GM19372 (cell line): ENCODE measurements at regions not wholly inside any gene's neighbourhood (a gene's known extent, or its start where the extent isn't known, plus 50 kb on each side); places are given as distances from the start of the nearest gene placed in this dataset.

Source experiments
- ATAC-seq: cut with Tn5 transposase; IDR thresholded peaks from one replicate; pipeline ENCODE4 v1.9.1; 2021; ENCODE audit warnings: mild to moderate bottlenecking, low read depth, moderate library complexity; ENCODE audit not compliant: unreplicated experiment

DNA sequence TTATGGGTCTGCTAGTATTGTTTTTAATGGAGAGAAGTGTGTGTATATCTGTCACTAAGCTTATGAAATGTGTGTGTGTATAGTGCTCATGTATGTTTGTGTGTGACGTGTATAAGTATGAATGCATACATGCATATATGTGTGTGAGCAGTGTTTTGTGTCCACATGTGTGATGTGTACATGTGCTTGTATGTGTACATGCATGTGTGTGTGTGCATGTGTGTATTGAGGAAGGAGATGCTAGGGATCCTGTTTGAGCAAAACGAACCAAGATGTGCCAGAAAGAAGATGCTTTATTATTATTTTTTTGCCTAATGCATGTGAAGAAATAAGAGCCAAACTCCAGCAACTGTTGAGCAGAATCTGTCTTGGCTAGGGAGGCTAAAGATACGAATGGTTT lies 301.3 kb upstream of the SKOR2 start:
- no peak for ATAC-seq

DNA sequence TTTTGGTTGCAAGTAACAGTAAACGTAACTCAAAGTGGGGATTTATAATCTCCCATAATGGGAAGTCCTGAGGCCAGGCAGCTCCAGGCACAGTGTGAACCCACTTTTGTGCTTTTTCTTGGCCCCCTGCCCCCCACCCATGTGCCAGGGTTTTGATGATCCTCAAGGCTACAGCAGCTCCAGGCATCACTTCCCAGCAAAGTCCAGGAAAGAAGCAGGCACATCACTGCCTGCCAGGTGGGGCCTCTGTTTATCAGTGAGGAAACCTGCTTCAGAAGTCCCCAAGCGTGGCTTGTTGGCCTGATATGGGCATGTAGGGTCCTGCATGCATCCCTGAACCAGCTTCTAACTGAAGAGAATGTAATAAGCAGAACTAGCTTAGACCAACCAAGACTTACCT lies 299.2 kb upstream of the SKOR2 start:
- no peak for ATAC-seq

DNA sequence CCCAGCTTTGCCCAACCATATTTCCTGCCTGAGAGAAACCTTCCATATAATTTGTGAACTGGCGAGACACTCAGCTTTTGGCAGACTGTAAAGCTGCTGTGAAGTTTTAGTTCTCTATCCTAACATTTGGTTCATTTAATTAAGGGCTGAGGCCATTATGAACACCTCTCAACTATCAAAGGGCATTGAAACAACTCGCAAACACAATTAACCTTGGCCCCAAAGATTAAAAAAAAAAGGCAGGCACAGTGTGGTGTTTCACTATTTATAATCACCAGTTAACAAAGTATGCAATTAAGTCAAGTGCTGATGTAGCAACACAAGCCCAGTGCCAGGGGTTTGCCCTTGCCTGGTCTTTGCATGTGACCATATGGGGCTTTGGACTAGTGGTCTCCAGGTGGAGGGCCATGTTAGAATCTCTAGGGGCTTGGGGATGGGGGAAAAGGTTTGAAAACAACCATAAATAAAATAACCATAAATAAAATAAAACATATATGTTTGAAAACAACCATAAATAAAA lies 297.6 kb upstream of the SKOR2 start:
- ATAC-seq = no peak

DNA sequence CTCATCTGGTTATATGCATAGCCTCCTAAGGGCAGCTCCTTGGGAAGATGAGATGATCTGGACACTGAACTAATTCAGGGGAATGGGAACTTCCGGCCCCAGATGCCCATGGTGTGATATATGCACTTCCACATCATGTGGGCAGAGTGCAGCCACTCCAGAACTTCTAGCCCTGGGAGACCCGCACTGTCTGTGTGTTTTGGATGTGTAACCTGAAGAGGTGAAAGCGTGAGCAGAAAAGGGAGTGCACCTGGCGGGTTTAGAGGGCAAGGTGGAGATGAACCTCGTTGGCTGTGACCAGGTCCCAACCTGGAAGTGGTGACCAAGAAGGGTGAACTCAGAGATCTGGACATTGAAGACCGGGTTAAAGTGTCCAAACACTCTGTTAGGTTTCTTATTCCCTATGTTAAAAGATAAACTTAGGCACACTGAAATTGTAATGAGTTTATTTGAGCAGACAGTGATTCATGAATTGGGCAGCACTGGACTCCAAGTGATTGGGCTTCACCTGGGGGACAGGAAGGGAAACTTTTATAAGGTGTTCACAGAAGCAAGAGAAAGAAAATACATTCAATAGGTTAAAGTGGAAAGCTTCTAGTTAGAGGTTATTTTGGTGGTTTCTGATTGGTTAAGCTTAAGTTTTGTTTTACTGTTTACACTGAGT lies 296.2 kb upstream of the SKOR2 start:
- no peak for ATAC-seq

DNA sequence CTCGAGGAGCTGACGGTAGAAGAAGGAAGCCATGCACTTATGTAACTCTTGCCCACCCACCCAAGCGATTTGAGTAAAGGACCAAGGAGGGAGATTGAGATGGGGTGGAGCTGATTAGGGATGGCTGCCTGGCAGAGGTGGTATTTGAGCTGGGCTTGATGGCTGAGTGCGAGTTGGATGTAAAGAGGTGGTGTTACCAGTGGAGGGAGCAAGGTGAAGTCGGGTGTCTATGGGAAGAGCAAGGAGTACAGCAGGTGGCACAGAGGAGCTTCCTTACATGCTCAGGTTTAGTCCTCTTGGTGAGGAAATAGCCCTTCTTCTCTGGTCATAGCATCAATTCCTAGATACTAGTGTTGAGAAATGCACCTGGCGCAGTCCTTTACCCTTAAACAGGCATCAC lies 294.2 kb upstream of the SKOR2 start:
- ATAC-seq = no peak

DNA sequence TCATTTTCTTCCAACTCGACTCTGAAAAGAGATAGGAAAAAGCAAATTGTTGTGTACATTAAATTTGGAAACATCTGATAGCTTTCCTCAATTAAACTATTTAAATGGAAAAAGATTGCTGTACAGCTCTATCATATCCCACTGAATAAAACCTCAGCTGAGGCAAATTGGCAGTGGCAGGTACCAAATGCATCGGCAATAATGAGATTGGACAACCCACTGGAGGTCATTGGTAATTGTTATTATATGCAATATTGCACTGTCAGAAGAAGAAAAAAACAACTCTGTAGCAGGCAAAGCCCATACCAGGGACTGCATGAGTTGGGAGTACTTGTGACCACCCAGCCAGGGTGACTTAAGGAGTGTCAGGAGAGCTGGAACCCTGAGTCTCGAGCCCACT lies 291.6 kb upstream of the SKOR2 start:
- ATAC-seq = no peak

DNA sequence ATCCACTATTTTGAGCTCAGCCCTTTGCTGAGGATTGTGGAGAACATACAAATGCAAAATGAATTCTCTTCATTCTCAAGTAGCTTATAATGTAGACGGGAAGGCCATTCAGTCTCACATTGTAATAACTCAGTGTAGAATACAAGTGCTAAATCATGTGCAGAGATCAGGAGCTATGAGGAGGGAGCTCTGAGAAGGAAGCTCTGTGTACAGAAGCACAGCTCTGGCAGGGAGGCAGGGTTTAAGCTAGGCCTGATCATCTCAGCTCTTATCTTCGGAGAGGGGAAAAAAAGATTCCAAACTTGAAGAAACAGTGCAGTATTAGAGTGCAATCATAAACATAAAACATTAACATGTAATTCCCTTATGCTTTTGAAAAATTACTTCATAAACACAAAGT lies 291.1 kb upstream of the SKOR2 start:
- ATAC-seq = no peak

DNA sequence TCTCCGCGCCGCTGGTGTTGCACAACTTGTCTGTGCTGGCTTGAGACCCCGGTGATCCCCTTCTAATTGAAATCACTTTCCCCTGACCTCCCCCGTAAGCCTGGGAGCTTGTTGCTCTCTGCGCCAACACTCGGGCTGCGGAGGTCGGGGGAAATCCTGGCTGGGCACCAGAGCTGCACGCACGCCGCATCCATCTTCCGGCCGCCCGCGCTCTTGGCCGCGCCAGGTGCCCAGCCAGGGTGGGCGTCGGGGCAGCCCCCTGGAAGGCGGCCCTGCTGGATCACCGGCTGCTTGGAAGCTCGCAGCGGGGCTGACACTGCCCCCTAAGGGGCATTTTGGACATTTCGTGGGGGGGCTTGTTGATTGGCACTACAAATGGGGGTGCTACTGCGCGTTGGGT lies 280.3 kb upstream of the SKOR2 start:
- ATAC-seq = no peak

DNA sequence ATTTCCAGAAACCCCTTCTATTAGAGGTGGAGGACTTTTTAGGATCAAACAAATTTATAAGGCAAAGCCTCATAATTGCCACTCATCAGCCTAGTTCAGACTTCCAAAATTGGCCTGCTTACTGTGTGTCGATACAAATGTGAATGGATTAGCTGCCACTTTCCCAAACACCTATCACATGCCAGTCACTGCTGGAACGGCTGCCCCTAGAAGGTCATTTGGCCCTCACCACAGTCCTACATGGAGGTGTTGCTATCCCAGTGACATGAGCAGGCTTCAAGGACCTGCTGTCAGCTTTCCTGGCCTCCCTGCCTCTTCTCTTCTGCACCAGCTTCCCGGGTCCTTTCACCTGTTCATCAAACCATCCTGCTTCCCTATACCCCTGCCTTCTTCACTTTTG lies 279.2 kb upstream of the SKOR2 start:
- no peak for ATAC-seq

DNA sequence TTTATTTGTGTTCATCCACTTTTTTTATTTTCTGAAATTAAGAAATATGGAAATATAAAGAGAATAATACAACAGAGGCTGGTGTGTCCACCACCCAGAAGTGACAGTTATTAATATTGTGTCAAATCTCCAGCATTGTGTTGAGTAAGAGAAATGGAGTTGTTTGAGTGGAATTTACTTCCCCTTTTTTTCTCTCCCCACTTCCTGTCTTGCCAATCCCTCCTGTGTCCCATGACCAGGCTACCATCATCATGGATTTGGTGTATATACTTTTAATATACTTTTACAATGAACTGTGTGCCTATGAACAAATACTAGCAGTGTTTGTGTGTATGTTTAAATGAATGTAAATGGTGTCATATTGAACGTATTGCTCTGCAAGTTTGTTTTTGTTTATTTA lies 276.9 kb upstream of the SKOR2 start:
- no peak for ATAC-seq

DNA sequence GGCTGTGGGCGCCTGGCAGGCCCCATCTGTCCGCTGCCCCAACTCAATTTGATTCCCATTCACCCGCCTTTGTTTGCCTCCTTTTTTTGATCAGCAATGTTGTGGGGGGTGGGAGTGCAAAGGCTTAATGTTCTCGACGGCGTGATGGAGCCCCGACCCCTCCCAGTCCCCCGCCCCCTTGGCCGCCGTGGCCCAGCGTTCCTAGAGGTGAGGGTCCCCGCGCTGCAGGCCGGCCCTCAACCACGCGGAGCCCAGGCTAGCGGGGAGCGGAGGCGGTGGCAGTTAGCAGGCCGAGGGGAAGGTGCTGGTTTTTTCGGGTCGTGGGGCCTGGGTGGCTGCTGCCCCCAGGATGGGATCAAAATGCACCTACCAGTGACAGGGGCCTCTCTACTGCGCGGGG lies 274.7 kb upstream of the SKOR2 start:
- ATAC-seq = no peak

DNA sequence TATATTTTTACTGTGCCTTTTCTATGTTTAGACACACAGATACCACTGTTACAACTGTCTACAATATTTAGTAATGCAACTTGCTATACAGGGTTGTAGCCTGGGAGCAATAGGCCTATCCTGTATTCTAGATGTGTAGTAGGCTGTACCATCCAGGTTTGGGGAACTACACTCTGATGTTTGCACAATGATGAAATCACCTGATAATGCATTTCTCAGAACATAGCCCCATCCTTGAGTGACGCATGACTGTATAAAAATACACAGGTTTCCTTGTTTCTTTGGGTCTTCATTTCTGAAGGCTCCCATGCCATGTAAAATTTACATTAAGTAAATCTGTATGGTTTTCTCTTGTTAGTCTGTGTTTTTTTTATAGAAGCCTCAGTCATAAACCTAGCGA lies 270.9 kb upstream of the SKOR2 start:
- ATAC-seq = no peak

DNA sequence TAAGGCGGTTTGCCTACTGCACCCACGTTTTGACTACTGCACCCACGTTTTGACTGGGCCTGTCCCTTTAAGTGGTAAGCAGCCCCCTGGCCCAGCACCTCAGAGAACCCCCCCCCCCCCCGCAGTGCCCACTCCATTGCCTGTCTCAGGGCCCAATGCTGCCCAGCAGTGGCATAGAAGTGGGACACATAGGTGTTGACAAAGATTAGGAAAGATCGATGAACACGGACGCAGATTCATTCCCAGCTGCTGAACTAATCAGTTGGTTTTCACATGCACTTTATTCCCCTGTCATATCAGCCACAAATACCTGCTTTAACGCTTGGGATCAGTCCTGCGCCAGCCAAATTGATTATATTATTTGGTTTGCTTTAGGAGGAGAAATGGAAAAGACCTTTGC lies 268.8 kb upstream of the SKOR2 start:
- no peak for ATAC-seq

DNA sequence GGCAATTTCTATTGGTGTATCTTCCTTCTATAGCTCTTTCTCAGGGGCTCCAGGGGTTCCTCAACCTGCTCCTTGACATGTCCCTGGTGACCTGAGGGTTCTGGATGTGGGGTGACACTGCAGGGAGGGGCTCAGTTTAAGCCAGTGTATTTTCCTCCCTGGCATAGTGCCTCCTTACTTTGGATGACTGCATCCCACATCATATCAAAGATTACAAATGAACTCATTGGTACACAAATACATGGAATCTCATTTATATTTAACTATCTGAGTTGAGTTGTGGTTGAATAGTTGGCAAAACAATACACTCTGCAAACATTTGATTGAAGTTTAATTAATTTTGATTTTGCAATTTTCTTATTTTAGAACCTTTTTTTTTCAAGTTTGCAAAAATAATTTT lies 268.2 kb upstream of the SKOR2 start:
- no peak for ATAC-seq

DNA sequence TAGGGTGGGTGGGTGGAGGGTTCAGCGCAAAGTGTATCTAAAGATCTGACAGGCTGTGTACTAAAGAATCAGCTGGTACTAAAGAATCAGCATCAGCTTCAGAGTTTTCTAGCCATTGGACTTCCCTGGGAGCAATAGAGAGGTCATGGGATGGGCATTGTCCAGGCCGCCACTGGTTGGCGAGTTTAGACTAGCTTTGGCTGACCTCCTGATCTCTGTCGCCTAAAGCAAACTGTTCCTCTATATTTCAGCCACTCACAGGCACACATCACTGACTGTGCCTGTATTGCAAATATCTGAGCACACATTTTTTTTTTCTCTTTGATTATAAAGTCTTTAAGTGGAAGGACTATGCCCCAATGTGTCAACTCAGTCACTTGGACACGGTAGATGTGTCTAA lies 267.8 kb upstream of the SKOR2 start:
- no peak for ATAC-seq

DNA sequence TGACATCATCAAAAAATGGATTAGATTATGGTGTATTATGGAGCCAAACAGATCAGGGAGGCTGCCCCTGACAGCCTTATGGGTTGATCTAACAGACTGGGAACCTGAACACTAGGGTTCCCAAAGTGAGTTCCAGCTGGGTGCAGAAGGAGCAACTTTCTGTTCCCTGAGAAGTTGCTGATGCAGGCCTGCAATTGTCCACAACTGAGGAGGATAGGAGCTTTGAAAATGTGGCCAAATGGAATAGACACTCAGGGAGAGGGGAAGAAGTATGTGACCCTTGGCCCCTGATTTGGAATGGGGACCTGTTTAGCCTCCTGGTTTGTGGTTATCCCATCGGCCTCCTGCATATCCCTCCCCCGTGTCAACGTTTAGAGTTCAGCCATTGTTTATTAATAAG lies 262.2 kb upstream of the SKOR2 start:
- ATAC-seq = no peak

DNA sequence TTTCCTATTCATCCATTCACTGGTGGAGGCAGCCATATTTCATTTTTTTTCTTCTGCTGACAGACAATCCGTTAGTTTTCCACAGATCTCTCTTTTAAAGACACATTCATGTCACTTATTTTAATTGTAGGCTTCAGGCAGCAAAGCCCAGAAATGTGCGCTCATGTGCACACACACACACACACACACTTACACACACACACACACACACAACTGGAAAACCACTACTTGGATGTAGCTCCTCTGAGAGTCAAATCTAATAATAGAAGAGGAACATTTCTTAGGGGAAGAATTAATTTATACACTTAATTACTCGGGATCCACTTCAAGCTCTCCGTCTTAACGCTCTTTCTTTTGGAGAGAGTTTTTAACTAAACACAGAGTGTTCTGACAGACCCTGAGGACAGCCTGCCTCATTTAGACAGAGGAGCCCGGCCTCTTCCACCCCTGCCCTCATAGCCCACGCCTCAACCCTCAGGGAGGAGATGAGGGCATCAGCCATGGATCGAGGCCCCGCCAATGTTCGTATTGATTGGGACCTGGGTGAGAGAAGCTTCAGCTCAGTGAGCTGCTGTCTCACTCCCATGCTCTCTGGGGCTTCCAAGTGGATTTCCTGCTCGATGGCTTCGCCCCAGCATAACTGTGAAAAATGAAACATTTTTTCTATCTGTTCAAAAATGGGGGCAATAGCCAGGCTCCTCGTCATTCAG lies 261.4 kb upstream of the SKOR2 start:
- ATAC-seq = no peak

DNA sequence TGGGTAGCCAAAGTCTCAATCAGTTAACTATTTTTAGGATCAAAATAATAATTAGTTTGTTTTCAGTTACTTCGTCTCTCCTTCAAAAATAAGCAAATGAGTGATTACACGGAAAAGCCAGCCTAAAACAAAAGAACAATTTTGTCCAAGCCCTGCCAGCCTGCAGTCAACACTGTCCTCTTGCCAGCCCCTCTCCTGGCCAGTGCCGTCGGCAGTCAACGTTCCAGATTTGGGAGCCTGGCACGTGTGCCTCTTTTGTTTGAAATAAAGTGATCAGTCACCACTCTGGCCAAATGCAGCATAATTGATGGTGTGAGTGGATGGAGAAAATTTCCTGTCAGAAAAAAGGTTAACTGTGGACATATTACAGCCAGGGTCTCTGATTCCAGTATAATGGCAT lies 260.6 kb upstream of the SKOR2 start:
- ATAC-seq = no peak

DNA sequence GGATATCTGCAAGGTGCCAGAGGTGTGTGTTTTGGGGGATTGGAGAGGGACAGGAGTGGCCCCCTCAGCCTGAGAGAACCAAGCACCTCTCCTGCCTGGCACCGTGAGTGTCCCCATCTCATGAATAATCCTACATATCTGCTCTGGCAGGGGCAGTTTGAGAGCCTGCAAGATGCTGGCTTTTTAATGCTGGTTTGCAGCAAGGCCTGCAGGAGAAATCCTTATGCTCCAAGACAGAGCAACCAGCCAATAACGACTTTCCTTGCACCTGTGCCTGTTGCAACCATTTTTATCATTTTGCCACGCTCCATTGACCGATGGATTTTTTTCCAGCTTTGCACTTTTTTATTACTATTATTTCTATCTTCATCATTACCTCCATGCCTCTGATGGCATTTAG lies 259.4 kb upstream of the SKOR2 start:
- ATAC-seq = no peak

DNA sequence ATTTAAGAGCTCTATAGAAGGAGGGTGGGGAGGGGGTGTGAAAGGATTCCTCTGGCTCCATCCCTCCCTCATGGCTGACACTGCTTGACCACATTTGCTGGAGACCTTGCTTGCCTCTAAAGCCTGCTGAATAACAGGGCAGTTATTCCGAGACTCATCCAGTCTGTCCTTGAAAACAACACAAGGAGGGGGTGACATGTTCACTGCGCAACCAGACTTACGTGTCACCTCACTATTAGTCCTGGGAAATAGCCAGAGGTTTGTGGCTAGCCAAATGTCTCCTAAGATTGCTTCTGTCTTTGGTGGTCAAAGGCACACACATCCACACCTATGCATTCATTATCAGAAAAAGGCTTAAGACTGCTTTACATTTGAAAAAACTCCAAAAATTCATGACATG lies 256.2 kb upstream of the SKOR2 start:
- no peak for ATAC-seq

DNA sequence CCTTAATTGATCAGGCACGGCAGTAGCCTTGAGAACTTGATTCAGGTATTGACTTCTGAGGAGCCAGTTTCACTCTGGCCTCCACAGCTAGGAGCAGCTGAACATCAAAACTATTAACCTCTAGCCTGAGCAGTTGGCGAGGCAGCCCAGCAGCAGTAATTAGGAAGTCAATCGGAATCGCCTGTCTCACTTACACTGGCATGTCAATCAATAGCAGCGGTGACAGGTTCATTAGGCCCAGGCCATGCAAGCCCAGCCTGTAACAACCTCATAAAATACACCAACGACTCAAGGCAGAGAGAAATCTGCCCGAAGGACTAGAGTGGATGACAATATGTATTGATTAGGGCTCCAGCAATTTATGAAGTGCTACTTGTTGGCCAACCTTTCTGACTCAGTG lies 255.4 kb upstream of the SKOR2 start:
- no peak for ATAC-seq

DNA sequence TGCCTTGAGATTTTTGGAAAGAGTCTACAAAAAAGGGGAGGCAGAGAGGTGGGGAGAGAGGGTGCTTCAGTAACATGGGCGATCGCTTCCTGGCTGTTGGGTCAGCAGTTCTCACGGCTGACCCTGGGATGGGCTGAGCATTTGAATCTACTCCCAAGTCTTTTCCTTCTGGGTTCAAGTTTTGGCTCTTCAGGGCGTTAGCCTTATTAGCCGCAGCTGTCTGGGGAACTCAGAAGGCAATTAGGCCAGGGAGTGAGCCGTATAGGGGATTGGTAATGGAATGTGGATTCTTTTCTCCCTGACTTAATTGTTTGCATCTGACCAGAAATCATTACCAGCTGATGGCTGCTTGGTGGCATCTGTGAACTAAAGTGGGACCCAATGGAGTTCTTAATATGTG lies 250.5 kb upstream of the SKOR2 start:
- no peak for ATAC-seq
